Upper lobe of left lung (tissue), 6 donors: ENCODE measurements at regions not wholly inside any gene's neighbourhood (a gene's known extent, or its start where the extent isn't known, plus 50 kb on each side); places are given as distances from the start of the nearest gene placed in this dataset.

Experiments
- ATAC-seq, 2 donors: fragments of 200-7000 bp; cut with Tn5 transposase; one replicate each; pipeline ENCODE4 v1.9.1; 2022; ENCODE audit warnings: mild to moderate bottlenecking in 2 of 2, moderate library complexity in 2 of 2; ENCODE audit not compliant: low FRiP score in 2 of 2
- DNase-seq, 2 donors: peaks; one replicate each; pipeline ENCODE4 v3.0.0-alpha.2; 2019 to 2020
- H3K27ac ChIP-seq, 4 donors: fragments of 200-600 bp; sonication (generic); one replicate each; pipeline ENCODE4 v1.5.1; 2016 to 2019
- H3K27me3 ChIP-seq, 4 donors: fragments of 200-600 bp; sonication (generic); one replicate each; pipeline ENCODE4 v1.5.1; 2017 to 2019
- H3K36me3 ChIP-seq, 4 donors: fragments of 200-600 bp; sonication (generic); one replicate each; pipeline ENCODE4 v1.5.1; 2016 to 2019
- H3K4me1 ChIP-seq, 4 donors: fragments of 200-600 bp; sonication (generic); one replicate each; pipeline ENCODE4 v1.5.1; 2018 to 2019
- H3K4me3 ChIP-seq, 4 donors: fragments of 200-600 bp; sonication (generic); one replicate each; pipeline ENCODE4 v1.5.1; 2017 to 2019; ENCODE audit warnings: mild to moderate bottlenecking in 2 of 4, moderate library complexity in 1 of 4
- H3K9me3 ChIP-seq, 4 donors: fragments of 200-600 bp; sonication (generic); one replicate each; pipeline ENCODE4 v1.5.1; 2018 to 2019
- CTCF ChIP-seq, 6 experiments: fragments of 450-650 bp in 4 of 6; fragments of 200-600 bp in 2 of 6; sonication (generic) in 2 of 6; IDR thresholded peaks; one replicate each; pipeline ENCODE4 v1.5.1; 2016 to 2019; ENCODE audit warnings: antibody characterized with exemption in 6 of 6
- EP300 ChIP-seq, 4 donors: sonication (generic); formaldehyde crosslinking; IDR thresholded peaks; one replicate each; pipeline ENCODE4 v1.5.1; 2017; ENCODE audit warnings: antibody characterized with exemption in 4 of 4, control low read depth in 2 of 4
- POLR2A ChIP-seq, 4 donors: fragments of 450-650 bp; IDR thresholded peaks; one replicate each; pipeline ENCODE4 v1.5.1; 2016 to 2017; ENCODE audit warnings: antibody characterized with exemption in 4 of 4, mild to moderate bottlenecking in 2 of 4
- POLR2AphosphoS5 ChIP-seq, 2 donors: sonication (generic); formaldehyde crosslinking; IDR thresholded peaks; one replicate each; pipeline ENCODE4 v1.5.1; 2017; ENCODE audit warnings: antibody characterized with exemption in 2 of 2
- WGBS, 2 donors: methylation state at CpG; one replicate each; pipeline ENCODE4 v1.1.5; 2017 to 2018; 5-methylcytosine and 5-hydroxymethylcytosine counted together
- donor health status: DM: no; HTN: no; CAD: no; lungs with moderate emphysema.
- donor health status: DM: no; HTN: yes; CAD: no; lungs with severe emphysema.

- no peaks in the 10 kb centered on the region for H3K27me3 ChIP-seq
- no peaks in the 10 kb centered on the region for H3K9me3 ChIP-seq
- ATAC-seq (no peak), DNase-seq (no peak)
- 71 to 72% methylated on average over 3 of the region's 3 CpGs for WGBS, 2 donors
- H3K36me3 ChIP-seq = no peaks in the 10 kb centered on the region
- no peak overlapping the region for H3K4me3 ChIP-seq
- TF ChIP-seq POLR2A (IDR thresholded peaks at IDR 0.05) (no peak), CTCF (IDR thresholded peaks at IDR 0.05) (no peak), POLR2AphosphoS5 (IDR thresholded peaks at IDR 0.05) (no peak), EP300 (IDR thresholded peaks at IDR 0.05) (no peak)
- H3K27ac ChIP-seq = no peak overlapping the region
- no peaks in the 10 kb centered on the region for H3K4me1 ChIP-seq
Observed at GRCh38 chr4:116531026-116531425, 554.4 kb downstream of the TRAM1L1 start.

- no peak for TF ChIP-seq POLR2AphosphoS5 (IDR thresholded peaks at IDR 0.05)
- no peak for TF ChIP-seq CTCF (IDR thresholded peaks at IDR 0.05)
- TF ChIP-seq POLR2A (IDR thresholded peaks at IDR 0.05) = no peak
- no peak for TF ChIP-seq EP300 (IDR thresholded peaks at IDR 0.05)
- H3K27ac ChIP-seq = no peak overlapping the region
- H3K9me3 ChIP-seq = no peaks in the 10 kb centered on the region
- 28 to 48% methylated on average over 2 of the region's 2 CpGs for WGBS, 2 donors
- no peaks in the 10 kb centered on the region for H3K36me3 ChIP-seq
- DNase-seq = no peak
- H3K4me1 ChIP-seq = no peaks in the 10 kb centered on the region
- H3K27me3 ChIP-seq = no peaks in the 10 kb centered on the region
- no peak overlapping the region for H3K4me3 ChIP-seq
- ATAC-seq = no peak
Observed at GRCh38 chr4:116530048-116530447, 555.3 kb downstream of the TRAM1L1 start.

GRCh38 chr4:116529129-116529528 is 556.2 kb downstream of the TRAM1L1 start:
- no peak for DNase-seq
- no peak for TF ChIP-seq POLR2A (IDR thresholded peaks at IDR 0.05)
- no peak for TF ChIP-seq EP300 (IDR thresholded peaks at IDR 0.05)
- no peak for TF ChIP-seq POLR2AphosphoS5 (IDR thresholded peaks at IDR 0.05)
- TF ChIP-seq CTCF (IDR thresholded peaks at IDR 0.05) = no peak
- ATAC-seq = no peak
- H3K9me3 ChIP-seq = no peaks in the 10 kb centered on the region
- 84 to 96% methylated on average over 1 of the region's 1 CpG for WGBS, 2 donors
- no peaks in the 10 kb centered on the region for H3K27me3 ChIP-seq
- H3K27ac ChIP-seq = no peak overlapping the region
- H3K4me1 ChIP-seq = no peaks in the 10 kb centered on the region
- no peak overlapping the region for H3K4me3 ChIP-seq
- H3K36me3 ChIP-seq = no peaks in the 10 kb centered on the region

- DNase-seq = no peak
- no peak for ATAC-seq
- Histone ChIP-seq H3K27me3 (no peaks in the 10 kb centered on the region), H3K4me3 (no peak overlapping the region), H3K9me3 (no peaks in the 10 kb centered on the region), H3K4me1 (no peaks in the 10 kb centered on the region), H3K27ac (no peak overlapping the region), H3K36me3 (no peaks in the 10 kb centered on the region)
- no peak for TF ChIP-seq POLR2AphosphoS5 (IDR thresholded peaks at IDR 0.05)
- no peak for TF ChIP-seq EP300 (IDR thresholded peaks at IDR 0.05)
Observed at GRCh38 chr4:116522922-116523321, 562.5 kb downstream of the TRAM1L1 start.

- ATAC-seq = no peak
Observed at GRCh38 chr4:116520886-116521285, 564.5 kb downstream of the TRAM1L1 start.

More at GRCh38 chr4:116520886-116521285, 564.5 kb downstream of the TRAM1L1 start:
- no peaks in the 10 kb centered on the region for H3K9me3 ChIP-seq
- H3K4me1 ChIP-seq = no peaks in the 10 kb centered on the region
- no peaks in the 10 kb centered on the region for H3K36me3 ChIP-seq
- 85% methylated on average over 3 of the region's 3 CpGs for WGBS, 2 donors
- TF ChIP-seq EP300 (IDR thresholded peaks at IDR 0.05) = no peak
- TF ChIP-seq CTCF (IDR thresholded peaks at IDR 0.05) = no peak
- TF ChIP-seq POLR2A (IDR thresholded peaks at IDR 0.05) = no peak
- TF ChIP-seq POLR2AphosphoS5 (IDR thresholded peaks at IDR 0.05) = no peak
- no peak for DNase-seq
- H3K4me3 ChIP-seq = no peak overlapping the region
- no peak overlapping the region for H3K27ac ChIP-seq
- H3K27me3 ChIP-seq = no peaks in the 10 kb centered on the region
